Activated T-cell treated with anti-CD3 and anti-CD28 coated beads, Interleukin-2, amount 50 U/mL, for 24 hours (primary cell): ENCODE measurements at regions not wholly inside any gene's neighbourhood (a gene's known extent, or its start where the extent isn't known, plus 50 kb on each side); places are given as distances from the start of the nearest gene placed in this dataset.

Experiments used
- DNase-seq: peaks from one replicate; pipeline ENCODE4 v3.0.0-alpha.2; 2020
- H3K27ac Mint-ChIP-seq: 2 replicates; pipeline ENCODE4 v1.8.0; 2020; ENCODE audit warnings: mild to moderate bottlenecking, mixed read lengths
- H3K27me3 Mint-ChIP-seq: 2 replicates; pipeline ENCODE4 v1.8.0; 2020; ENCODE audit warnings: mixed read lengths
- H3K36me3 Mint-ChIP-seq: 2 replicates; pipeline ENCODE4 v1.8.0; 2020; ENCODE audit warnings: low read depth, mixed read lengths
- H3K4me1 Mint-ChIP-seq: 2 replicates; pipeline ENCODE4 v1.8.0; 2020; ENCODE audit warnings: low read depth, mixed read lengths
- H3K4me3 Mint-ChIP-seq: 2 replicates; pipeline ENCODE4 v1.8.0; 2020; ENCODE audit warnings: mild to moderate bottlenecking, moderate library complexity, mixed read lengths
- H3K9me3 Mint-ChIP-seq: 2 replicates; pipeline ENCODE4 v1.8.0; 2020; ENCODE audit warnings: mixed read lengths

GRCh38 chr16:54796211-54796610, 134.5 kb upstream of the IRX5 start:
- Mint-ChIP-seq H3K4me3 (no peak overlapping the region), H3K36me3 (no peaks in the 10 kb centered on the region), H3K27me3 (no peaks in the 10 kb centered on the region), H3K27ac (no peak overlapping the region), H3K4me1 (no peaks in the 10 kb centered on the region), H3K9me3 (peaks cover 6% of the 10 kb centered on the region)
- no peak for DNase-seq

GRCh38 chr16:54792811-54793210, 137.9 kb upstream of the IRX5 start:
- H3K27ac Mint-ChIP-seq: no peak overlapping the region
- no peaks in the 10 kb centered on the region for H3K4me1 Mint-ChIP-seq
- H3K36me3 Mint-ChIP-seq: no peaks in the 10 kb centered on the region
- no peaks in the 10 kb centered on the region for H3K9me3 Mint-ChIP-seq
- no peak for DNase-seq
- H3K4me3 Mint-ChIP-seq: no peak overlapping the region
- no peaks in the 10 kb centered on the region for H3K27me3 Mint-ChIP-seq

- Mint-ChIP-seq H3K4me1 (no peaks in the 10 kb centered on the region), H3K27me3 (no peaks in the 10 kb centered on the region), H3K9me3 (peaks cover 2% of the 10 kb centered on the region), H3K27ac (no peak overlapping the region), H3K36me3 (no peaks in the 10 kb centered on the region), H3K4me3 (no peak overlapping the region)
- DNase-seq: no peak
Observed at GRCh38 chr16:54787045-54787444, 143.6 kb upstream of the IRX5 start.

GRCh38 chr16:54783980-54784379, 146.7 kb upstream of the IRX5 start:
- Mint-ChIP-seq H3K27me3 (no peaks in the 10 kb centered on the region), H3K36me3 (no peaks in the 10 kb centered on the region), H3K4me3 (no peak overlapping the region), H3K4me1 (no peaks in the 10 kb centered on the region), H3K27ac (no peak overlapping the region), H3K9me3 (peaks cover 2% of the 10 kb centered on the region)
- no peak for DNase-seq

GRCh38 chr16:54783226-54783625, 147.4 kb upstream of the IRX5 start:
- H3K27ac Mint-ChIP-seq: no peak overlapping the region
- DNase-seq: no peak
- peaks cover 2% of the 10 kb centered on the region for H3K9me3 Mint-ChIP-seq
- H3K36me3 Mint-ChIP-seq: no peaks in the 10 kb centered on the region
- no peak overlapping the region for H3K4me3 Mint-ChIP-seq
- no peaks in the 10 kb centered on the region for H3K27me3 Mint-ChIP-seq
- no peaks in the 10 kb centered on the region for H3K4me1 Mint-ChIP-seq

- H3K4me3 Mint-ChIP-seq: no peak overlapping the region
- H3K27me3 Mint-ChIP-seq: peaks cover 6% of the 10 kb centered on the region
- H3K4me1 Mint-ChIP-seq: no peaks in the 10 kb centered on the region
- no peaks in the 10 kb centered on the region for H3K36me3 Mint-ChIP-seq
- H3K9me3 Mint-ChIP-seq: no peaks in the 10 kb centered on the region
- DNase-seq: no peak
- H3K27ac Mint-ChIP-seq: no peak overlapping the region
Observed at GRCh38 chr16:54780266-54780665, 150.4 kb upstream of the IRX5 start.

GRCh38 chr16:54779549-54779948, 151.1 kb upstream of the IRX5 start:
- no peaks in the 10 kb centered on the region for H3K36me3 Mint-ChIP-seq
- H3K4me3 Mint-ChIP-seq: no peak overlapping the region
- no peak overlapping the region for H3K27ac Mint-ChIP-seq
- peaks cover 6% of the 10 kb centered on the region for H3K27me3 Mint-ChIP-seq
- no peak for DNase-seq
- no peaks in the 10 kb centered on the region for H3K9me3 Mint-ChIP-seq
- no peaks in the 10 kb centered on the region for H3K4me1 Mint-ChIP-seq

GRCh38 chr16:54774768-54775167, 155.9 kb upstream of the IRX5 start:
- no peaks in the 10 kb centered on the region for H3K36me3 Mint-ChIP-seq
- no peaks in the 10 kb centered on the region for H3K9me3 Mint-ChIP-seq
- no peak overlapping the region for H3K27ac Mint-ChIP-seq
- no peak for DNase-seq
- H3K27me3 Mint-ChIP-seq: peaks cover 15% of the 10 kb centered on the region
- no peak overlapping the region for H3K4me3 Mint-ChIP-seq
- no peaks in the 10 kb centered on the region for H3K4me1 Mint-ChIP-seq

GRCh38 chr16:54772400-54772799, 158.3 kb upstream of the IRX5 start:
- Mint-ChIP-seq H3K4me1 (no peaks in the 10 kb centered on the region), H3K27ac (no peak overlapping the region), H3K36me3 (no peaks in the 10 kb centered on the region), H3K9me3 (no peaks in the 10 kb centered on the region), H3K27me3 (peaks cover 17% of the 10 kb centered on the region), H3K4me3 (no peak overlapping the region)
- no peak for DNase-seq

- H3K36me3 Mint-ChIP-seq: no peaks in the 10 kb centered on the region
- no peak overlapping the region for H3K27ac Mint-ChIP-seq
- DNase-seq: no peak
- no peak overlapping the region for H3K4me3 Mint-ChIP-seq
- H3K27me3 Mint-ChIP-seq: peaks cover 8% of the 10 kb centered on the region
- peaks cover 7% of the 10 kb centered on the region for H3K9me3 Mint-ChIP-seq
- no peaks in the 10 kb centered on the region for H3K4me1 Mint-ChIP-seq
Observed at GRCh38 chr16:54766355-54766754, 164.3 kb upstream of the IRX5 start.

GRCh38 chr16:54750249-54750648, 180.4 kb upstream of the IRX5 start:
- Mint-ChIP-seq H3K27me3 (peaks cover 4% of the 10 kb centered on the region), H3K27ac (no peak overlapping the region), H3K4me1 (no peaks in the 10 kb centered on the region), H3K36me3 (no peaks in the 10 kb centered on the region), H3K9me3 (no peaks in the 10 kb centered on the region), H3K4me3 (no peak overlapping the region)
- no peak for DNase-seq

- no peaks in the 10 kb centered on the region for H3K9me3 Mint-ChIP-seq
- peaks cover 14% of the 10 kb centered on the region for H3K27me3 Mint-ChIP-seq
- H3K36me3 Mint-ChIP-seq: no peaks in the 10 kb centered on the region
- H3K27ac Mint-ChIP-seq: no peak overlapping the region
- H3K4me1 Mint-ChIP-seq: no peaks in the 10 kb centered on the region
- H3K4me3 Mint-ChIP-seq: no peak overlapping the region
- DNase-seq: no peak
Observed at GRCh38 chr16:54748611-54749190, 182.0 kb upstream of the IRX5 start.

GRCh38 chr16:54746596-54746995, 184.1 kb upstream of the IRX5 start:
- no peaks in the 10 kb centered on the region for H3K4me1 Mint-ChIP-seq

GRCh38 chr16:54744998-54745397, 185.7 kb upstream of the IRX5 start:
- no peak overlapping the region for H3K4me3 Mint-ChIP-seq
- DNase-seq: no peak
- no peaks in the 10 kb centered on the region for H3K36me3 Mint-ChIP-seq
- H3K9me3 Mint-ChIP-seq: no peaks in the 10 kb centered on the region
- no peaks in the 10 kb centered on the region for H3K4me1 Mint-ChIP-seq
- peaks cover 14% of the 10 kb centered on the region for H3K27me3 Mint-ChIP-seq
- H3K27ac Mint-ChIP-seq: no peak overlapping the region

More at GRCh38 chr16:54746596-54746995, 184.1 kb upstream of the IRX5 start:
- Mint-ChIP-seq H3K27ac (no peak overlapping the region), H3K4me3 (no peak overlapping the region), H3K9me3 (no peaks in the 10 kb centered on the region), H3K36me3 (no peaks in the 10 kb centered on the region), H3K27me3 (peaks cover 14% of the 10 kb centered on the region)
- no peak for DNase-seq

GRCh38 chr16:54742436-54742835, 188.2 kb upstream of the IRX5 start:
- Mint-ChIP-seq H3K9me3 (no peaks in the 10 kb centered on the region), H3K27me3 (peaks cover 14% of the 10 kb centered on the region), H3K4me3 (no peak overlapping the region), H3K4me1 (no peaks in the 10 kb centered on the region), H3K27ac (no peak overlapping the region), H3K36me3 (no peaks in the 10 kb centered on the region)
- DNase-seq: no peak

- no peak for DNase-seq
- H3K9me3 Mint-ChIP-seq: no peaks in the 10 kb centered on the region
Observed at GRCh38 chr16:54739381-54739780, 191.3 kb upstream of the IRX5 start.

More at GRCh38 chr16:54739381-54739780, 191.3 kb upstream of the IRX5 start:
- Mint-ChIP-seq H3K27me3 (peaks cover 3% of the 10 kb centered on the region), H3K4me3 (no peak overlapping the region), H3K36me3 (no peaks in the 10 kb centered on the region), H3K27ac (no peak overlapping the region), H3K4me1 (no peaks in the 10 kb centered on the region)
